Neural progenitor cell (in vitro differentiated cells): ENCODE measurements at regions not wholly inside any gene's neighbourhood (a gene's known extent, or its start where the extent isn't known, plus 50 kb on each side); places are given as distances from the start of the nearest gene placed in this dataset.

Source experiments
- DNase-seq: peaks from one replicate; pipeline ENCODE4 v3.0.0-alpha.2; 2016; ENCODE audit warnings: low spot score
- H2AFZ ChIP-seq: fragments of 200-600 bp; sonication (generic); replicated peaks from 2 replicates; pipeline ENCODE4 v1.6.1; 2016; ENCODE audit warnings: antibody characterized with exemption
- H3F3A ChIP-seq: fragments of 200-600 bp; sonication (generic); 2 replicates; pipeline ENCODE4 v1.6.1; 2016; ENCODE audit warnings: antibody characterized with exemption, low read depth
- H3K27ac ChIP-seq: fragments of 200-600 bp; sonication (generic); 2 replicates; pipeline ENCODE4 v1.5.1; 2016; ENCODE audit warnings: mild to moderate bottlenecking
- H3K27me3 ChIP-seq: fragments of 200-600 bp; sonication (generic); 2 replicates; pipeline ENCODE4 v1.6.1; 2016; ENCODE audit warnings: mild to moderate bottlenecking, moderate library complexity
- H3K36me3 ChIP-seq: fragments of 200-600 bp; sonication (generic); 2 replicates; pipeline ENCODE4 v1.5.1; 2016
- H3K4me1 ChIP-seq: fragments of 200-600 bp; sonication (generic); 2 replicates; pipeline ENCODE4 v1.6.1; 2016; ENCODE audit warnings: mixed run types
- H3K4me2 ChIP-seq: fragments of 200-600 bp; sonication (generic); 2 replicates; pipeline ENCODE4 v1.6.1; 2016
- H3K4me3 ChIP-seq: fragments of 200-600 bp; sonication (generic); 2 replicates; pipeline ENCODE4 v1.5.1; 2016
- H3K79me2 ChIP-seq: fragments of 200-600 bp; sonication (generic); 2 replicates; pipeline ENCODE4 v1.6.1; 2016; ENCODE audit warnings: low read depth
- H3K9ac ChIP-seq: fragments of 200-600 bp; sonication (generic); 2 replicates; pipeline ENCODE4 v1.6.1; 2016
- H3K9me3 ChIP-seq: fragments of 200-600 bp; sonication (generic); 2 replicates; pipeline ENCODE4 v1.5.1; 2016; ENCODE audit warnings: low read depth
- H4K20me1 ChIP-seq: fragments of 200-600 bp; sonication (generic); 2 replicates; pipeline ENCODE4 v1.6.1; 2016; ENCODE audit warnings: low read depth
- H3K27ac Mint-ChIP-seq: 3 replicates; pipeline ENCODE4 v1.8.0; 2021; ENCODE audit warnings: mixed read lengths
- H3K27me3 Mint-ChIP-seq: 2 replicates; pipeline ENCODE4 v1.8.0; 2022; ENCODE audit warnings: low read depth, mild to moderate bottlenecking, inconsistent platforms, moderate library complexity, mixed read lengths; ENCODE audit not compliant: insufficient read depth
- H3K36me3 Mint-ChIP-seq: 3 replicates; pipeline ENCODE4 v1.8.0; 2021; ENCODE audit warnings: mixed read lengths
- H3K4me1 Mint-ChIP-seq: 3 replicates; pipeline ENCODE4 v1.8.0; 2021; ENCODE audit warnings: mixed read lengths
- H3K4me3 Mint-ChIP-seq: 3 replicates; pipeline ENCODE4 v1.8.0; 2021; ENCODE audit warnings: mild to moderate bottlenecking, moderate library complexity, mixed read lengths
- H3K9me3 Mint-ChIP-seq: 3 replicates; pipeline ENCODE4 v1.8.0; 2020; ENCODE audit warnings: mixed read lengths
- EZH2 ChIP-seq: fragments of 200-600 bp; sonication (generic); IDR thresholded peaks from 2 replicates; pipeline ENCODE4 v1.6.1; 2017; ENCODE audit warnings: antibody characterized with exemption, mild to moderate bottlenecking, moderate library complexity
- EZH2phosphoT487 ChIP-seq: fragments of 200-600 bp; sonication (generic); IDR thresholded peaks from 2 replicates; pipeline ENCODE4 v1.6.1; 2017; ENCODE audit warnings: antibody characterized with exemption
- TF ChIP-seq, protein P1 (sequence below): fragments of 200-600 bp; sonication (generic); IDR thresholded peaks from 2 replicates; pipeline ENCODE4 v1.5.1; 2017; ENCODE audit warnings: antibody characterized with exemption, mild to moderate bottlenecking

GRCh38 chr1:25131794-25132193, 100.5 kb downstream of the SYF2 start:
- no peak overlapping the region for H3K4me2 ChIP-seq
- H3K36me3 ChIP-seq, result no peaks in the 10 kb centered on the region
- H3K9me3 ChIP-seq, result no peaks in the 10 kb centered on the region
- no peaks in the 10 kb centered on the region for H3K79me2 ChIP-seq
- Mint-ChIP-seq H3K4me1 (peaks cover 6% of the 10 kb centered on the region), H3K4me3 (no peak overlapping the region), H3K9me3 (no peaks in the 10 kb centered on the region), H3K27me3 (peaks cover 12% of the 10 kb centered on the region), H3K36me3 (no peaks in the 10 kb centered on the region), H3K27ac (no peak overlapping the region)
- no peak for DNase-seq
- H2AFZ ChIP-seq, result no peak overlapping the region
- no peak overlapping the region for H3K9ac ChIP-seq
- no peak for TF ChIP-seq EZH2phosphoT487
- no peak for TF ChIP-seq EZH2
- TF ChIP-seq, protein P1, sequence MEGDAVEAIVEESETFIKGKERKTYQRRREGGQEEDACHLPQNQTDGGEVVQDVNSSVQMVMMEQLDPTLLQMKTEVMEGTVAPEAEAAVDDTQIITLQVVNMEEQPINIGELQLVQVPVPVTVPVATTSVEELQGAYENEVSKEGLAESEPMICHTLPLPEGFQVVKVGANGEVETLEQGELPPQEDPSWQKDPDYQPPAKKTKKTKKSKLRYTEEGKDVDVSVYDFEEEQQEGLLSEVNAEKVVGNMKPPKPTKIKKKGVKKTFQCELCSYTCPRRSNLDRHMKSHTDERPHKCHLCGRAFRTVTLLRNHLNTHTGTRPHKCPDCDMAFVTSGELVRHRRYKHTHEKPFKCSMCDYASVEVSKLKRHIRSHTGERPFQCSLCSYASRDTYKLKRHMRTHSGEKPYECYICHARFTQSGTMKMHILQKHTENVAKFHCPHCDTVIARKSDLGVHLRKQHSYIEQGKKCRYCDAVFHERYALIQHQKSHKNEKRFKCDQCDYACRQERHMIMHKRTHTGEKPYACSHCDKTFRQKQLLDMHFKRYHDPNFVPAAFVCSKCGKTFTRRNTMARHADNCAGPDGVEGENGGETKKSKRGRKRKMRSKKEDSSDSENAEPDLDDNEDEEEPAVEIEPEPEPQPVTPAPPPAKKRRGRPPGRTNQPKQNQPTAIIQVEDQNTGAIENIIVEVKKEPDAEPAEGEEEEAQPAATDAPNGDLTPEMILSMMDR, result no peak
- H3K4me3 ChIP-seq, result no peak overlapping the region
- no peaks in the 10 kb centered on the region for H3K27me3 ChIP-seq
- H3K27ac ChIP-seq, result no peak overlapping the region
- H3K4me1 ChIP-seq, result no peaks in the 10 kb centered on the region
- no peaks in the 10 kb centered on the region for H4K20me1 ChIP-seq
- no peaks in the 10 kb centered on the region for H3F3A ChIP-seq

- no peak overlapping the region for H3K4me2 ChIP-seq
- Mint-ChIP-seq H3K4me1 (peaks cover 6% of the 10 kb centered on the region), H3K27me3 (peaks cover 9% of the 10 kb centered on the region)
These were observed 101.4 kb downstream of the SYF2 start for GRCh38 chr1:25130895-25131294.

GRCh38 chr1:25129380-25129779, 102.9 kb downstream of the SYF2 start:
- no peaks in the 10 kb centered on the region for H3K36me3 ChIP-seq
- H3K27me3 ChIP-seq, result no peaks in the 10 kb centered on the region
- TF ChIP-seq EZH2phosphoT487, result no peak
- no peak for TF ChIP-seq EZH2
- TF ChIP-seq, protein P1, result no peak
- no peak overlapping the region for H3K27ac Mint-ChIP-seq
- H3K9ac ChIP-seq, result no peak overlapping the region
- no peak overlapping the region for H3K4me3 Mint-ChIP-seq
- no peaks in the 10 kb centered on the region for H4K20me1 ChIP-seq
- H3K79me2 ChIP-seq, result no peaks in the 10 kb centered on the region
- H3K9me3 Mint-ChIP-seq, result no peaks in the 10 kb centered on the region
- H3K4me2 ChIP-seq, result no peak overlapping the region
- H3F3A ChIP-seq, result no peaks in the 10 kb centered on the region
- H3K4me1 Mint-ChIP-seq, result peaks cover 2% of the 10 kb centered on the region
- H3K4me1 ChIP-seq, result no peaks in the 10 kb centered on the region
- H3K27ac ChIP-seq, result no peak overlapping the region
- no peak for DNase-seq
- H2AFZ ChIP-seq, result no peak overlapping the region
- peaks cover 11% of the 10 kb centered on the region for H3K27me3 Mint-ChIP-seq
- H3K36me3 Mint-ChIP-seq, result no peaks in the 10 kb centered on the region
- no peaks in the 10 kb centered on the region for H3K9me3 ChIP-seq
- no peak overlapping the region for H3K4me3 ChIP-seq

More at GRCh38 chr1:25130895-25131294, 101.4 kb downstream of the SYF2 start:
- H3K79me2 ChIP-seq, result no peaks in the 10 kb centered on the region
- H3K36me3 ChIP-seq, result no peaks in the 10 kb centered on the region
- H3K9me3 ChIP-seq, result no peaks in the 10 kb centered on the region
- H3K27ac ChIP-seq, result no peak overlapping the region
- H3K36me3 Mint-ChIP-seq, result no peaks in the 10 kb centered on the region
- H3F3A ChIP-seq, result no peaks in the 10 kb centered on the region
- H3K9me3 Mint-ChIP-seq, result no peaks in the 10 kb centered on the region
- H2AFZ ChIP-seq, result no peak overlapping the region
- no peak overlapping the region for H3K4me3 Mint-ChIP-seq
- no peak overlapping the region for H3K27ac Mint-ChIP-seq
- H4K20me1 ChIP-seq, result no peaks in the 10 kb centered on the region
- no peak overlapping the region for H3K9ac ChIP-seq
- no peaks in the 10 kb centered on the region for H3K4me1 ChIP-seq
- no peak for DNase-seq
- TF ChIP-seq EZH2phosphoT487 (no peak), EZH2 (no peak)
- TF ChIP-seq, protein P1, result no peak
- no peaks in the 10 kb centered on the region for H3K27me3 ChIP-seq
- H3K4me3 ChIP-seq, result no peak overlapping the region
